ENCODE measurements at regions not wholly inside any gene's neighbourhood (a gene's known extent, or its start where the extent isn't known, plus 50 kb on each side); places are given as distances from the start of the nearest gene placed in this dataset.
"Not testable (repeated sequence)": the region's sequence is repeated elsewhere in the genome, so short reads cannot be mapped to it uniquely, and the experiment has no call there.

DNA sequence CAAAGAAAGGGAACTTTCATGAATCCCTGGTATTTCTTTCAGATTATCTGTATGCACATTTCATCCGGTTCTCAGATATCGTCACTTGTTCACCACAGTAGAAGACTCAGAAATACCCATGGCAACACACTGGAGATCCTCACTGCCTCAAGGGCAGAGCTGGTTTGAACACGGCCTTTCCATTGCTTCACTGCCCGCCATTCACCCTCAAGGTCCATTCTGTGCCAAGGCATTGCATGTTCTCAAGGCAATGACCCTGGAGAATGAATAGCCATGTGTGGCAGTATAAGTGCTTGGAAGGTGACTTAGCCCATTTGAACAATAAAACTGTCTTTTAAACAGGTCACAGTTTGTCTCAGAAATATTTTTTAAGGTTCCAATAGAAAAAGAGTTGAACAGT, 606.5 kb downstream of the IPMK start:
- intact Hi-C loops (cut with micrococcal nuclease; ENCODE audit: unreplicated experiment): no loop called here
- DNase-seq (ENCODE audit: low spot score): no peak
- TF ChIP-seq, protein P1, sequence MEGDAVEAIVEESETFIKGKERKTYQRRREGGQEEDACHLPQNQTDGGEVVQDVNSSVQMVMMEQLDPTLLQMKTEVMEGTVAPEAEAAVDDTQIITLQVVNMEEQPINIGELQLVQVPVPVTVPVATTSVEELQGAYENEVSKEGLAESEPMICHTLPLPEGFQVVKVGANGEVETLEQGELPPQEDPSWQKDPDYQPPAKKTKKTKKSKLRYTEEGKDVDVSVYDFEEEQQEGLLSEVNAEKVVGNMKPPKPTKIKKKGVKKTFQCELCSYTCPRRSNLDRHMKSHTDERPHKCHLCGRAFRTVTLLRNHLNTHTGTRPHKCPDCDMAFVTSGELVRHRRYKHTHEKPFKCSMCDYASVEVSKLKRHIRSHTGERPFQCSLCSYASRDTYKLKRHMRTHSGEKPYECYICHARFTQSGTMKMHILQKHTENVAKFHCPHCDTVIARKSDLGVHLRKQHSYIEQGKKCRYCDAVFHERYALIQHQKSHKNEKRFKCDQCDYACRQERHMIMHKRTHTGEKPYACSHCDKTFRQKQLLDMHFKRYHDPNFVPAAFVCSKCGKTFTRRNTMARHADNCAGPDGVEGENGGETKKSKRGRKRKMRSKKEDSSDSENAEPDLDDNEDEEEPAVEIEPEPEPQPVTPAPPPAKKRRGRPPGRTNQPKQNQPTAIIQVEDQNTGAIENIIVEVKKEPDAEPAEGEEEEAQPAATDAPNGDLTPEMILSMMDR (conservative IDR thresholded peaks at IDR 0.05; ENCODE audit: low read depth, low read length): no peak
- TF ChIP-seq EZH2 (IDR thresholded peaks at IDR 0.05; ENCODE audit: borderline replicate concordance, low read depth, low read length, poor library complexity, severe bottlenecking): no peak
- ChIA-PET POLR2A (ENCODE audit: low non-redundant PET) (no interaction called here), CTCF (no interaction called here)
- BruUV-seq (replicated peaks): no TSS peak
- Histone ChIP-seq H3K27ac (ENCODE audit: low read depth, low read length, poor library complexity, severe bottlenecking) (no peak overlapping the region), H3K9me3 (ENCODE audit: low read depth, low read length, poor library complexity, severe bottlenecking) (no peaks in the 10 kb centered on the region), H3K4me3 (ENCODE audit: low read depth, low read length, poor library complexity, severe bottlenecking) (no peak overlapping the region), H3K36me3 (ENCODE audit: insufficient read depth, low read length, poor library complexity, severe bottlenecking) (no peaks in the 10 kb centered on the region), H3K27me3 (replicated peaks; ENCODE audit: insufficient read depth, low read depth, low read length, poor library complexity) (no peaks in the 10 kb centered on the region), H3K4me1 (ENCODE audit: insufficient read depth, low read length, poor library complexity, severe bottlenecking) (no peaks in the 10 kb centered on the region)

DNA sequence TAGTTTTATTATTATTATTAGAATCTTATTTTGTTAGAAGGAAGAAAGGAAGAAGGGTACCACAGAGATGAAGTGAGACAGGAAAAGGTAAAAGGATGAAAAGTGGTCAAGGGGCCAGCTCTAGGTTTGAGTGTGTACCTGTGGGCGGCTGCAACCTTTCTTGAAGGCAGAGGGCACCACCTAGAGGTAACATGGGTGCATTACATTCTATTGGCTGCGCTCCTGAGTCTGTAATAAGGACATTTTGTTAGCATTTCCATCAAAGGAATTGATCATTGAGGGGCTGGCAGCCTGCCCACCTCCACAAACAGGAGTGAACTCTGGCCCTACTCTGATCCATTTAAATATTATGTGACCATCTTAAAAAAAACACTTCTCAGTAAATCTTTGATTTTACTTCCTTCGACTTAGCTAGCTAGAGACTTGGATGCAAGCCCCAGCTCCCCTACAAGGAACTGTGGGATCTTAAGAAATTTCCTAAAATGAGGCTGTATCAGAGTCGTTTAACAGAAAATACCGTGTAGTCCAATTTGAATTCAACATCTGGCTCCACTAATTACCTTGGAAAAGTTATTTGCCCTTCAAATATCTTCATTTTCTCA, 610.4 kb downstream of the IPMK start:
- no peak for TF ChIP-seq EZH2 (IDR thresholded peaks at IDR 0.05; ENCODE audit: borderline replicate concordance, low read depth, low read length, poor library complexity, severe bottlenecking)
- TF ChIP-seq, protein P1 (conservative IDR thresholded peaks at IDR 0.05; ENCODE audit: low read depth, low read length): peak; percentile 78
- no peak overlapping the region for H3K4me3 ChIP-seq (ENCODE audit: low read depth, low read length, poor library complexity, severe bottlenecking)
- DNase-seq (ENCODE audit: low spot score): peak; percentile 43
- ChIA-PET POLR2A (ENCODE audit: low non-redundant PET) (no interaction called here), CTCF (interaction anchor here (0.6 kb wide), 1 partner anchor 537 kb away, joined by 6 read pairs; no protein-coding TSS in a partner anchor)
- no peaks in the 10 kb centered on the region for H3K27me3 ChIP-seq (replicated peaks; ENCODE audit: insufficient read depth, low read depth, low read length, poor library complexity)
- no peaks in the 10 kb centered on the region for H3K9me3 ChIP-seq (ENCODE audit: low read depth, low read length, poor library complexity, severe bottlenecking)
- no peak overlapping the region for H3K27ac ChIP-seq (ENCODE audit: low read depth, low read length, poor library complexity, severe bottlenecking)
- BruUV-seq (replicated peaks): no TSS peak
- no peaks in the 10 kb centered on the region for H3K4me1 ChIP-seq (ENCODE audit: insufficient read depth, low read length, poor library complexity, severe bottlenecking)
- H3K36me3 ChIP-seq (ENCODE audit: insufficient read depth, low read length, poor library complexity, severe bottlenecking): no peaks in the 10 kb centered on the region
- intact Hi-C loops (cut with micrococcal nuclease; ENCODE audit: unreplicated experiment): loop anchor here (2.0 kb wide), 1 partner anchor 318 kb away; no protein-coding TSS in a partner anchor

DNA sequence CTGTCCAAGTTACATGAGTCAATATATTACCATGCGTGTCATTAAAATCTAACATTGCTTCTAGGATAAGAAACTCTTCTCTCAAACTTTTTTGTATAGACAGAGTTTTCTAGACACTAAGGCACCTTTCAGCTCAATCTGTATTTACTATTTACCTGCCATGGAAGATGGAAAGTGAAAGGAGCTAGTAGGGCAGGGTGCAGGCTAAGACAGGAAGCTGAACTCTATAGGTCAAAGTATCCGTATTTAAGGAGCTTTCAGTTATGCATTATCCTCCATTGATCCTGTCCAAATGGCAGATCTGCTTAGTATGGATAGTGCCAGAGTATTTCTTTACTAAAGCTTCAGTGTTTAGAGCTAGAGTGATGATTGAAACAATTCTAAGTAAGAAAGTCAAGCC, 612.8 kb downstream of the IPMK start:
- H3K36me3 ChIP-seq (ENCODE audit: insufficient read depth, low read length, poor library complexity, severe bottlenecking): no peaks in the 10 kb centered on the region
- DNase-seq (ENCODE audit: low spot score): no peak
- TF ChIP-seq, protein P1 (conservative IDR thresholded peaks at IDR 0.05; ENCODE audit: low read depth, low read length): no peak
- TF ChIP-seq EZH2 (IDR thresholded peaks at IDR 0.05; ENCODE audit: borderline replicate concordance, low read depth, low read length, poor library complexity, severe bottlenecking): no peak
- intact Hi-C loops (cut with micrococcal nuclease; ENCODE audit: unreplicated experiment): no loop called here
- H3K4me1 ChIP-seq (ENCODE audit: insufficient read depth, low read length, poor library complexity, severe bottlenecking): no peaks in the 10 kb centered on the region
- H3K27me3 ChIP-seq (replicated peaks; ENCODE audit: insufficient read depth, low read depth, low read length, poor library complexity): no peaks in the 10 kb centered on the region
- POLR2A ChIA-PET (ENCODE audit: low non-redundant PET): no interaction called here
- H3K4me3 ChIP-seq (ENCODE audit: low read depth, low read length, poor library complexity, severe bottlenecking): no peak overlapping the region
- no peak overlapping the region for H3K27ac ChIP-seq (ENCODE audit: low read depth, low read length, poor library complexity, severe bottlenecking)
- H3K9me3 ChIP-seq (ENCODE audit: low read depth, low read length, poor library complexity, severe bottlenecking): no peaks in the 10 kb centered on the region
- no TSS peak for BruUV-seq (replicated peaks)
- CTCF ChIA-PET: no interaction called here

DNA sequence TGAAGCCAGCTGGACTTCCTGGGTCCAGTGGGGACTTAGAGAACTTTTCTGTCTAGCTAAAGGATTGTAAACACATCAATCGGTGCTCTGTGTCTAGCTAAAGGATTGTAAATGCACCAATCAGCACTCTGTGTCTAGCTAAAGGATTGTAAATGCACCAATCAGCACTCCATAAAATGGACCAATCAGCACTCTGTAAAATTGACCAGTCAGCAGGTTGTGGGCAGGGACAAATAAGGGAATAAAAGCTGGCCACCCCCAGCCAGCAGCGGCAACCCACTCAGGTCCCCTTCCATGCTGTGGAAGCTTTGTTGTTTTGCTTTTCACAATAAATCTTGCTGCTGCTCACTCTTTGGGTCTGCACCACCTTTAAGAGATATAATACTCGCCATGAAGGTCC, 622.6 kb downstream of the IPMK start:
- DNase-seq (ENCODE audit: low spot score); H3K4me3 ChIP-seq (ENCODE audit: low read depth, low read length, poor library complexity, severe bottlenecking); H3K9me3 ChIP-seq (ENCODE audit: low read depth, low read length, poor library complexity, severe bottlenecking); H3K27ac ChIP-seq (ENCODE audit: low read depth, low read length, poor library complexity, severe bottlenecking); POLR2A ChIA-PET (ENCODE audit: low non-redundant PET); intact Hi-C loops (cut with micrococcal nuclease; ENCODE audit: unreplicated experiment); H3K36me3 ChIP-seq (ENCODE audit: insufficient read depth, low read length, poor library complexity, severe bottlenecking); H3K4me1 ChIP-seq (ENCODE audit: insufficient read depth, low read length, poor library complexity, severe bottlenecking); CTCF ChIA-PET; BruUV-seq (replicated peaks); H3K27me3 ChIP-seq (replicated peaks; ENCODE audit: insufficient read depth, low read depth, low read length, poor library complexity): not testable (repeated sequence)
